ENCODE measurements at regions not wholly inside any gene's neighbourhood (a gene's known extent, or its start where the extent isn't known, plus 50 kb on each side); places are given as distances from the start of the nearest gene placed in this dataset.

- no peak overlapping the region for H3K4me2 ChIP-seq (ENCODE audit: low read length)
- no peaks in the 10 kb centered on the region for H3K4me1 ChIP-seq (ENCODE audit: control insufficient read depth, low read length)
- H3K79me2 ChIP-seq (ENCODE audit: control insufficient read depth, low read length) = no peaks in the 10 kb centered on the region
- no peak overlapping the region for H3K4me3 ChIP-seq (ENCODE audit: low read length)
- no peaks in the 10 kb centered on the region for H3K36me3 ChIP-seq (ENCODE audit: control insufficient read depth, low read length)
- no peaks in the 10 kb centered on the region for H3K9me2 ChIP-seq (replicated peaks; ENCODE audit: control insufficient read depth, low read length)
- no peak overlapping the region for H3K27ac ChIP-seq (ENCODE audit: low read depth, low read length)
- no peaks in the 10 kb centered on the region for H4K20me1 ChIP-seq (ENCODE audit: control insufficient read depth, insufficient read depth, low read depth, low read length)
- H3K9me3 ChIP-seq (ENCODE audit: control insufficient read depth, insufficient read depth, low read length) = no peaks in the 10 kb centered on the region
- TF ChIP-seq, protein P1, sequence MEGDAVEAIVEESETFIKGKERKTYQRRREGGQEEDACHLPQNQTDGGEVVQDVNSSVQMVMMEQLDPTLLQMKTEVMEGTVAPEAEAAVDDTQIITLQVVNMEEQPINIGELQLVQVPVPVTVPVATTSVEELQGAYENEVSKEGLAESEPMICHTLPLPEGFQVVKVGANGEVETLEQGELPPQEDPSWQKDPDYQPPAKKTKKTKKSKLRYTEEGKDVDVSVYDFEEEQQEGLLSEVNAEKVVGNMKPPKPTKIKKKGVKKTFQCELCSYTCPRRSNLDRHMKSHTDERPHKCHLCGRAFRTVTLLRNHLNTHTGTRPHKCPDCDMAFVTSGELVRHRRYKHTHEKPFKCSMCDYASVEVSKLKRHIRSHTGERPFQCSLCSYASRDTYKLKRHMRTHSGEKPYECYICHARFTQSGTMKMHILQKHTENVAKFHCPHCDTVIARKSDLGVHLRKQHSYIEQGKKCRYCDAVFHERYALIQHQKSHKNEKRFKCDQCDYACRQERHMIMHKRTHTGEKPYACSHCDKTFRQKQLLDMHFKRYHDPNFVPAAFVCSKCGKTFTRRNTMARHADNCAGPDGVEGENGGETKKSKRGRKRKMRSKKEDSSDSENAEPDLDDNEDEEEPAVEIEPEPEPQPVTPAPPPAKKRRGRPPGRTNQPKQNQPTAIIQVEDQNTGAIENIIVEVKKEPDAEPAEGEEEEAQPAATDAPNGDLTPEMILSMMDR (IDR thresholded peaks at IDR 0.05; ENCODE audit: low read depth, low read length, poor library complexity, severe bottlenecking) = no peak
- H3F3A ChIP-seq (ENCODE audit: control insufficient read depth, insufficient read depth) = no peaks in the 10 kb centered on the region
- no peaks in the 10 kb centered on the region for H3K27me3 ChIP-seq (ENCODE audit: control insufficient read depth, low read length)
These were observed 200.7 kb upstream of the SPIN4 start for GRCh38 chrX:63551856-63552255.

- H3K9me3 ChIP-seq (ENCODE audit: control insufficient read depth, insufficient read depth, low read length) = no peaks in the 10 kb centered on the region
- TF ChIP-seq, protein P1 (IDR thresholded peaks at IDR 0.05; ENCODE audit: low read depth, low read length, poor library complexity, severe bottlenecking) = no peak
- no peak for TF ChIP-seq EZH2phosphoT487 (IDR thresholded peaks at IDR 0.05; ENCODE audit: borderline replicate concordance, low read length)
- no peaks in the 10 kb centered on the region for H3K27me3 ChIP-seq (ENCODE audit: control insufficient read depth, low read length)
These were observed 179.5 kb upstream of the SPIN4 start for GRCh38 chrX:63530654-63531053.

DNA sequence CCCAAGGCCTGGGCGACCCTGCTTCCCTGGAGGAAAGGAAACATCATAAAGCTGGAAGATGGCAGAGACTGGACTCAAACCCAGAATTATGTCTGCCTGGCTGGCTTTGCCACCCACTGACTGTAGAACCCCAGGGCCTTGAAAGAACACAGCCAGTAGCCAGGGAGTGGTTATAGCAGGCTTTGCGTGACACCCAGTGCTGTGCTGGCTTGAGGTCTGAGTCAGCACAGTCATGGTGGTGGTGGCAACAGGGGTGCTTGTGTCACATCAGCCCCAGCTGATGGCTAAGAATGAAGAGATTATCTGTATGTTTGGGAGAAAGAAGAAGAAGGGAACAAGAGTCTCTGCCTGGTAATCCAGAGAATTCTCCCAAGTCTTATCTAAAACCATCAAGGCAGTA is 178.8 kb upstream of the SPIN4 start:
- no peaks in the 10 kb centered on the region for H3K9me2 ChIP-seq (replicated peaks; ENCODE audit: control insufficient read depth, low read length)
- TF ChIP-seq EZH2phosphoT487 (IDR thresholded peaks at IDR 0.05; ENCODE audit: borderline replicate concordance, low read length) = no peak
- TF ChIP-seq, protein P1 (IDR thresholded peaks at IDR 0.05; ENCODE audit: low read depth, low read length, poor library complexity, severe bottlenecking) = no peak
- H3K4me2 ChIP-seq (ENCODE audit: low read length) = no peak overlapping the region
- H4K20me1 ChIP-seq (ENCODE audit: control insufficient read depth, insufficient read depth, low read depth, low read length) = no peaks in the 10 kb centered on the region
- H3K27me3 ChIP-seq (ENCODE audit: control insufficient read depth, low read length) = no peaks in the 10 kb centered on the region
- peaks cover 8% of the 10 kb centered on the region for H3K4me1 ChIP-seq (ENCODE audit: control insufficient read depth, low read length)
- no peaks in the 10 kb centered on the region for H3K9me3 ChIP-seq (ENCODE audit: control insufficient read depth, insufficient read depth, low read length)
- no peak overlapping the region for H3K27ac ChIP-seq (ENCODE audit: low read depth, low read length)
- no peaks in the 10 kb centered on the region for H3K36me3 ChIP-seq (ENCODE audit: control insufficient read depth, low read length)
- H3K4me3 ChIP-seq (ENCODE audit: low read length) = no peak overlapping the region
- no peaks in the 10 kb centered on the region for H3F3A ChIP-seq (ENCODE audit: control insufficient read depth, insufficient read depth)
- peaks cover 3% of the 10 kb centered on the region; the same call in 1 of the 2 replicates for H3K79me2 ChIP-seq (ENCODE audit: control insufficient read depth, low read length)

More at GRCh38 chrX:63530654-63531053, 179.5 kb upstream of the SPIN4 start:
- Histone ChIP-seq H3K36me3 (ENCODE audit: control insufficient read depth, low read length) (no peaks in the 10 kb centered on the region), H3F3A (ENCODE audit: control insufficient read depth, insufficient read depth) (no peaks in the 10 kb centered on the region), H3K9me2 (replicated peaks; ENCODE audit: control insufficient read depth, low read length) (no peaks in the 10 kb centered on the region), H4K20me1 (ENCODE audit: control insufficient read depth, insufficient read depth, low read depth, low read length) (no peaks in the 10 kb centered on the region), H3K4me1 (ENCODE audit: control insufficient read depth, low read length) (peaks cover 5% of the 10 kb centered on the region), H3K79me2 (ENCODE audit: control insufficient read depth, low read length) (peaks cover 3% of the 10 kb centered on the region; the same call in 1 of the 2 replicates), H3K4me3 (ENCODE audit: low read length) (no peak overlapping the region), H3K27ac (ENCODE audit: low read depth, low read length) (no peak overlapping the region), H3K4me2 (ENCODE audit: low read length) (no peak overlapping the region)

DNA sequence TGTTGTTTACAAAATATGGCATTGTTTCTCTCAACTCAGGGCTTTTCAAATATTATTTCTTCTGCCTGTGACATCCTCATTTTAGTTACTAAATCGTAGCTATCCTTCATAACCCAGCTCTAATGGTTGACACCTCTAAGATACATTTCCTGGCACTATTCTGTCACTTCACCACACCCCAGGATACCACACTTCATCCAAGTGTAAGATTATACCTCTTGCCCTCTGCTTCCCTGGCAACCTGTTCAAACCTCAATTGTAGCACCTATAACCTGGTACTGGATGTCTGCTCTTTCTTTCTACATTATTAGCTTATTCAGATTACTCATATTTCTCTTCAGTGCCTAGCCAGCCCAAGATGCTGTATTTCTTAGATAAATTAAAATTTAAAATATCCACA is 175.7 kb upstream of the SPIN4 start:
- Histone ChIP-seq H3K4me2 (ENCODE audit: low read length) (no peak overlapping the region), H4K20me1 (ENCODE audit: control insufficient read depth, insufficient read depth, low read depth, low read length) (no peaks in the 10 kb centered on the region), H3K4me1 (ENCODE audit: control insufficient read depth, low read length) (peaks cover 8% of the 10 kb centered on the region), H3K9me2 (replicated peaks; ENCODE audit: control insufficient read depth, low read length) (no peaks in the 10 kb centered on the region), H3K9me3 (ENCODE audit: control insufficient read depth, insufficient read depth, low read length) (no peaks in the 10 kb centered on the region), H3K4me3 (ENCODE audit: low read length) (no peak overlapping the region), H3F3A (ENCODE audit: control insufficient read depth, insufficient read depth) (no peaks in the 10 kb centered on the region), H3K79me2 (ENCODE audit: control insufficient read depth, low read length) (peaks cover 3% of the 10 kb centered on the region; the same call in 1 of the 2 replicates), H3K27me3 (ENCODE audit: control insufficient read depth, low read length) (no peaks in the 10 kb centered on the region), H3K27ac (ENCODE audit: low read depth, low read length) (no peak overlapping the region), H3K36me3 (ENCODE audit: control insufficient read depth, low read length) (no peaks in the 10 kb centered on the region)
- TF ChIP-seq EZH2phosphoT487 (IDR thresholded peaks at IDR 0.05; ENCODE audit: borderline replicate concordance, low read length) = no peak
- TF ChIP-seq, protein P1 (IDR thresholded peaks at IDR 0.05; ENCODE audit: low read depth, low read length, poor library complexity, severe bottlenecking) = no peak
